Testis (tissue), 2 donors: ENCODE measurements at regions not wholly inside any gene's neighbourhood (a gene's known extent, or its start where the extent isn't known, plus 50 kb on each side); places are given as distances from the start of the nearest gene placed in this dataset.

Source experiments
- POLR2A ChIP-seq: fragments of 450-650 bp; IDR thresholded peaks from one replicate; pipeline ENCODE4 v1.6.1; 2017; ENCODE audit warnings: antibody characterized with exemption, mild to moderate bottlenecking, moderate library complexity
- TF ChIP-seq, protein P1 (sequence below), 3 experiments: fragments of 450-650 bp in 2 of 3; fragments of 200-600 bp in 1 of 3; sonication (generic) in 1 of 3; IDR thresholded peaks; one replicate each; pipeline ENCODE4 v1.5.1; 2016 to 2019; ENCODE audit warnings: antibody characterized with exemption in 3 of 3, mild to moderate bottlenecking in 2 of 3, moderate library complexity in 1 of 3

DNA sequence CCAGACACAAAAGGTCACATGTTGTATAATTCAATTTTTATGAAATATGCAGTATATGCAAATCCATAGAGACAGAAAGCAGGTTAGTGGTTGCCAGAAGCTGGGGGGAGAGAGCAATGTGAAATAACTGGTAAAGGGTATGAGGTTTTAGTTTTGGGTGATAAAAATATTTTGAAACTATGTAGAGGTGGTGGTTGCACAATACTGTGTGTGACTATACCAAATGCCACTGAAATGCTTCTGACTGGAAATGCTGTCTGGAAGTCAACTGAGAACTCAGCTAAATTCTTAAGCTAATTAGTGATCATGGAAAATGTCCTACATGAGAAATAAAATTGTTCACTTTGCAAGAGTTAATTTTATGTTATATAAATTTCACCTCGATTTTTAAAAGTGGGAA lies 65.3 kb upstream of the RXFP2 start:
- TF ChIP-seq, protein P1, sequence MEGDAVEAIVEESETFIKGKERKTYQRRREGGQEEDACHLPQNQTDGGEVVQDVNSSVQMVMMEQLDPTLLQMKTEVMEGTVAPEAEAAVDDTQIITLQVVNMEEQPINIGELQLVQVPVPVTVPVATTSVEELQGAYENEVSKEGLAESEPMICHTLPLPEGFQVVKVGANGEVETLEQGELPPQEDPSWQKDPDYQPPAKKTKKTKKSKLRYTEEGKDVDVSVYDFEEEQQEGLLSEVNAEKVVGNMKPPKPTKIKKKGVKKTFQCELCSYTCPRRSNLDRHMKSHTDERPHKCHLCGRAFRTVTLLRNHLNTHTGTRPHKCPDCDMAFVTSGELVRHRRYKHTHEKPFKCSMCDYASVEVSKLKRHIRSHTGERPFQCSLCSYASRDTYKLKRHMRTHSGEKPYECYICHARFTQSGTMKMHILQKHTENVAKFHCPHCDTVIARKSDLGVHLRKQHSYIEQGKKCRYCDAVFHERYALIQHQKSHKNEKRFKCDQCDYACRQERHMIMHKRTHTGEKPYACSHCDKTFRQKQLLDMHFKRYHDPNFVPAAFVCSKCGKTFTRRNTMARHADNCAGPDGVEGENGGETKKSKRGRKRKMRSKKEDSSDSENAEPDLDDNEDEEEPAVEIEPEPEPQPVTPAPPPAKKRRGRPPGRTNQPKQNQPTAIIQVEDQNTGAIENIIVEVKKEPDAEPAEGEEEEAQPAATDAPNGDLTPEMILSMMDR (IDR thresholded peaks at IDR 0.05), result no peak
- no peak for TF ChIP-seq POLR2A
